CD4-positive, alpha-beta T cell (primary cell): ENCODE measurements at regions not wholly inside any gene's neighbourhood (a gene's known extent, or its start where the extent isn't known, plus 50 kb on each side); places are given as distances from the start of the nearest gene placed in this dataset.

Experiments
- ATAC-seq: fragments of 200-7000 bp; cut with Tn5 transposase; one replicate; pipeline ENCODE4 v1.10.0; 2022; ENCODE audit warnings: mild to moderate bottlenecking; ENCODE audit not compliant: poor library complexity
- CTCF ChIA-PET: fragments of 350-600 bp; sonication (Branson Sonifier 250); formaldehyde crosslinking; loops from one replicate; lab custom pipeline; 2021; ENCODE audit warnings: antibody characterized with exemption, inconsistent platforms; lab: Charles Lee
- POLR2A ChIA-PET: fragments of 350-600 bp; sonication (Branson Sonifier 250); formaldehyde crosslinking; loops from one replicate; lab custom pipeline; 2021; ENCODE audit warnings: antibody characterized with exemption, inconsistent platforms; lab: Charles Lee
- DNase-seq, 14 experiments: peaks; one replicate each; pipeline ENCODE4 v3.0.0-alpha.2; 2013 to 2020; ENCODE audit warnings: mixed read lengths in 2 of 14
- H3K27ac ChIP-seq, 2 donors: one replicate each; pipeline versions ENCODE4 v1.5.1 to v1.7.0; 2013; ENCODE audit warnings: low read length in 2 of 2, low read depth in 1 of 2, mild to moderate bottlenecking in 1 of 2
- H3K27me3 ChIP-seq, 2 experiments: 1 replicate in 1 of 2; 2 replicates in 1 of 2; pipeline versions ENCODE4 v1.6.1 to v1.7.0; 2013; ENCODE audit warnings: low read length in 2 of 2, control low read depth in 1 of 2, mild to moderate bottlenecking in 1 of 2, moderate library complexity in 1 of 2; ENCODE audit not compliant: insufficient read depth in 2 of 2, control insufficient read depth in 1 of 2
- H3K36me3 ChIP-seq: one replicate; pipeline ENCODE4 v1.6.1; 2013; ENCODE audit warnings: low read length, control low read depth; ENCODE audit not compliant: insufficient read depth
- H3K4me1 ChIP-seq: one replicate; pipeline ENCODE4 v1.6.1; 2013; ENCODE audit warnings: low read length, control low read depth; ENCODE audit not compliant: insufficient read depth
- H3K4me3 ChIP-seq: one replicate; pipeline ENCODE4 v1.5.1; 2013; ENCODE audit warnings: mild to moderate bottlenecking, low read length, moderate library complexity
- H3K9me3 ChIP-seq, 2 experiments: 1 replicate in 1 of 2; 2 replicates in 1 of 2; pipeline versions ENCODE4 v1.6.1 to v1.7.0; 2013; ENCODE audit warnings: low read length in 2 of 2, mild to moderate bottlenecking in 2 of 2, control low read depth in 1 of 2, moderate library complexity in 1 of 2; ENCODE audit not compliant: control insufficient read depth in 1 of 2, insufficient read depth in 1 of 2
- H3K27ac Mint-ChIP-seq: one replicate; pipeline ENCODE4 v1.8.0; 2020; ENCODE audit warnings: mixed read lengths
- H3K27me3 Mint-ChIP-seq: one replicate; pipeline ENCODE4 v1.8.0; 2021; ENCODE audit warnings: mixed read lengths
- H3K36me3 Mint-ChIP-seq: one replicate; pipeline ENCODE4 v1.8.0; 2021; ENCODE audit warnings: low read depth, mixed read lengths
- H3K4me1 Mint-ChIP-seq: one replicate; pipeline ENCODE4 v1.8.0; 2021; ENCODE audit warnings: low read depth, mixed read lengths
- H3K4me3 Mint-ChIP-seq: one replicate; pipeline ENCODE4 v1.8.0; 2020; ENCODE audit warnings: mild to moderate bottlenecking, mixed read lengths
- H3K9me3 Mint-ChIP-seq: one replicate; pipeline ENCODE4 v1.8.0; 2020; ENCODE audit warnings: mixed read lengths
- intact Hi-C, 2 experiments: fragments of 100-400 bp; cut with DNase I in 1 of 2; cut with micrococcal nuclease in 1 of 2; formaldehyde crosslinking; loops; one replicate each; pipeline versions ENCODE4 v1.15.1 to v1.9.0; 2023 to 2025; cut with DNase I, micrococcal nuclease
- TF ChIP-seq, protein P1 (sequence below): fragments of 200-600 bp; IDR thresholded peaks from one replicate; pipeline ENCODE4 v1.8.0; 2022; ENCODE audit warnings: antibody characterized with exemption, mild to moderate bottlenecking

DNA sequence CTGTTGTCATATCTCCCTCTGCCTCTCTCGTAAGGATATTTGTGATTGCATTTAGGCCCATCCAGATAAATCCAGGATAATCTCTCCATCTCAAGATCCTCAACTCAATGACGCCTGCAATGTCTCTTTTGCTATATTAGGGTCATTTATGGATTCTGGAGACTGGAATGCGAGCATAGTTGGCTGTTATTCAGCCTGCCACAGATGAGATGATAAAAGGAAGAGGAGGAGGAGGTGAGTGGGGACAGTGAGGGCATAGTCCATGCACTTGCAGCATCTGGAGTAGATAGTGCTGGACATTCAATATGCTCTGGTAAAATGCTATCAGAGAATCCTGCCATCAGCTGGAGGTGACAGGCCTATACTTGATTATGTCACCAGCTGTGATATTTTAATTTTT lies 131.6 kb upstream of the CACNA1E start:
- POLR2A ChIA-PET: no interaction called here
- H3K27ac Mint-ChIP-seq: no peak overlapping the region
- Histone ChIP-seq H3K4me3 (no peak overlapping the region), H3K4me1 (no peaks in the 10 kb centered on the region), H3K27me3 (no peaks in the 10 kb centered on the region), H3K36me3 (no peaks in the 10 kb centered on the region), H3K27ac (no peak overlapping the region), H3K9me3 (no peaks in the 10 kb centered on the region)
- no peaks in the 10 kb centered on the region for H3K4me1 Mint-ChIP-seq
- DNase-seq (no peak), ATAC-seq (no peak)
- H3K36me3 Mint-ChIP-seq: no peaks in the 10 kb centered on the region
- TF ChIP-seq, protein P1, sequence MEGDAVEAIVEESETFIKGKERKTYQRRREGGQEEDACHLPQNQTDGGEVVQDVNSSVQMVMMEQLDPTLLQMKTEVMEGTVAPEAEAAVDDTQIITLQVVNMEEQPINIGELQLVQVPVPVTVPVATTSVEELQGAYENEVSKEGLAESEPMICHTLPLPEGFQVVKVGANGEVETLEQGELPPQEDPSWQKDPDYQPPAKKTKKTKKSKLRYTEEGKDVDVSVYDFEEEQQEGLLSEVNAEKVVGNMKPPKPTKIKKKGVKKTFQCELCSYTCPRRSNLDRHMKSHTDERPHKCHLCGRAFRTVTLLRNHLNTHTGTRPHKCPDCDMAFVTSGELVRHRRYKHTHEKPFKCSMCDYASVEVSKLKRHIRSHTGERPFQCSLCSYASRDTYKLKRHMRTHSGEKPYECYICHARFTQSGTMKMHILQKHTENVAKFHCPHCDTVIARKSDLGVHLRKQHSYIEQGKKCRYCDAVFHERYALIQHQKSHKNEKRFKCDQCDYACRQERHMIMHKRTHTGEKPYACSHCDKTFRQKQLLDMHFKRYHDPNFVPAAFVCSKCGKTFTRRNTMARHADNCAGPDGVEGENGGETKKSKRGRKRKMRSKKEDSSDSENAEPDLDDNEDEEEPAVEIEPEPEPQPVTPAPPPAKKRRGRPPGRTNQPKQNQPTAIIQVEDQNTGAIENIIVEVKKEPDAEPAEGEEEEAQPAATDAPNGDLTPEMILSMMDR: no peak
- no peaks in the 10 kb centered on the region for H3K9me3 Mint-ChIP-seq
- intact Hi-C loops: no loop called here
- CTCF ChIA-PET: no interaction called here
- H3K4me3 Mint-ChIP-seq: no peak overlapping the region
- no peaks in the 10 kb centered on the region for H3K27me3 Mint-ChIP-seq

- H3K27ac ChIP-seq: no peak overlapping the region
- H3K27ac Mint-ChIP-seq: no peak overlapping the region
- H3K36me3 Mint-ChIP-seq: no peaks in the 10 kb centered on the region
Measured at GRCh38 chr1:181352695-181353094, 130.6 kb upstream of the CACNA1E start.

DNA sequence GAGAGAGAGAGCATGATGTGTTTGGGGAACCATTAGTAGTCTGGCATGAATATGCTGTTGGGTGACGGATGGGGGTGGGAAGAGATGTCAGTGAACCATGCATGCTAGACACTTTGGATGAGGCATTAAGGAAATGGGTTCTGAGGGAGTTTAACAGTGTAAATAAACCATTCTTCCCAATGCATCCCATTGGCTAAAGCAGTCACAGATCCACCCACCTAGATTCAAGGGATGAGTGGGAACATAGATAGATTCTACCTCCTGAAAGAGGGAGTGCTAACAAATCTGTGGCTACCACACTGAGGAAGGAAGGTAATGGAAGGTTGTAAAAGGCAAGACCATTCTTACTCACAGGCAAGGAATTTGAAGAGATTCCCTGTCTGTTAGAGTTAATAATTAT lies 129.8 kb upstream of the CACNA1E start:
- Histone ChIP-seq H3K9me3 (no peaks in the 10 kb centered on the region), H3K4me1 (no peaks in the 10 kb centered on the region), H3K27me3 (no peaks in the 10 kb centered on the region), H3K27ac (no peak overlapping the region), H3K4me3 (no peak overlapping the region), H3K36me3 (no peaks in the 10 kb centered on the region)
- POLR2A ChIA-PET: no interaction called here
- Mint-ChIP-seq H3K4me3 (no peak overlapping the region), H3K27me3 (no peaks in the 10 kb centered on the region), H3K9me3 (no peaks in the 10 kb centered on the region), H3K36me3 (no peaks in the 10 kb centered on the region), H3K27ac (no peak overlapping the region), H3K4me1 (peaks cover 5% of the 10 kb centered on the region)
- TF ChIP-seq, protein P1: no peak
- DNase-seq: no peak
- CTCF ChIA-PET: no interaction called here
- intact Hi-C loops: no loop called here
- ATAC-seq: no peak

More at GRCh38 chr1:181352695-181353094, 130.6 kb upstream of the CACNA1E start:
- peaks cover 5% of the 10 kb centered on the region for H3K4me1 Mint-ChIP-seq
- ChIA-PET CTCF (no interaction called here), POLR2A (no interaction called here)
- no peak for ATAC-seq
- Histone ChIP-seq H3K27me3 (no peaks in the 10 kb centered on the region), H3K9me3 (no peaks in the 10 kb centered on the region), H3K36me3 (no peaks in the 10 kb centered on the region), H3K4me1 (no peaks in the 10 kb centered on the region), H3K4me3 (no peak overlapping the region)
- DNase-seq: no peak
- intact Hi-C loops: no loop called here
- no peak overlapping the region for H3K4me3 Mint-ChIP-seq
- H3K9me3 Mint-ChIP-seq: no peaks in the 10 kb centered on the region
- no peaks in the 10 kb centered on the region for H3K27me3 Mint-ChIP-seq
- TF ChIP-seq, protein P1: no peak
